Gastrocnemius medialis (tissue), 4 donors: ENCODE measurements at regions not wholly inside any gene's neighbourhood (a gene's known extent, or its start where the extent isn't known, plus 50 kb on each side); places are given as distances from the start of the nearest gene placed in this dataset.

ENCODE experiments used
- POLR2A ChIP-seq, 2 donors: fragments of 450-650 bp; IDR thresholded peaks; one replicate each; pipeline ENCODE4 v1.6.1; 2017; ENCODE audit warnings: antibody characterized with exemption in 2 of 2, mild to moderate bottlenecking in 2 of 2, moderate library complexity in 2 of 2
- TF ChIP-seq, protein P1 (sequence below), 5 experiments: fragments of 450-650 bp in 3 of 5; fragments of 200-600 bp in 2 of 5; sonication (generic) in 2 of 5; IDR thresholded peaks in 4 of 5; conservative IDR thresholded peaks in 1 of 5; 1 replicate in 4 of 5; 2 replicates in 1 of 5; pipeline ENCODE4 v1.5.1; 2016 to 2019; ENCODE audit warnings: antibody characterized with exemption in 5 of 5, mild to moderate bottlenecking in 3 of 5, moderate library complexity in 3 of 5

- TF ChIP-seq POLR2A (IDR thresholded peaks at IDR 0.05): no peak
- TF ChIP-seq, protein P1, sequence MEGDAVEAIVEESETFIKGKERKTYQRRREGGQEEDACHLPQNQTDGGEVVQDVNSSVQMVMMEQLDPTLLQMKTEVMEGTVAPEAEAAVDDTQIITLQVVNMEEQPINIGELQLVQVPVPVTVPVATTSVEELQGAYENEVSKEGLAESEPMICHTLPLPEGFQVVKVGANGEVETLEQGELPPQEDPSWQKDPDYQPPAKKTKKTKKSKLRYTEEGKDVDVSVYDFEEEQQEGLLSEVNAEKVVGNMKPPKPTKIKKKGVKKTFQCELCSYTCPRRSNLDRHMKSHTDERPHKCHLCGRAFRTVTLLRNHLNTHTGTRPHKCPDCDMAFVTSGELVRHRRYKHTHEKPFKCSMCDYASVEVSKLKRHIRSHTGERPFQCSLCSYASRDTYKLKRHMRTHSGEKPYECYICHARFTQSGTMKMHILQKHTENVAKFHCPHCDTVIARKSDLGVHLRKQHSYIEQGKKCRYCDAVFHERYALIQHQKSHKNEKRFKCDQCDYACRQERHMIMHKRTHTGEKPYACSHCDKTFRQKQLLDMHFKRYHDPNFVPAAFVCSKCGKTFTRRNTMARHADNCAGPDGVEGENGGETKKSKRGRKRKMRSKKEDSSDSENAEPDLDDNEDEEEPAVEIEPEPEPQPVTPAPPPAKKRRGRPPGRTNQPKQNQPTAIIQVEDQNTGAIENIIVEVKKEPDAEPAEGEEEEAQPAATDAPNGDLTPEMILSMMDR (IDR thresholded peaks at IDR 0.05 in 4 of 5, conservative IDR thresholded peaks at IDR 0.05 in 1 of 5): no peak
Measured at GRCh38 chr9:28177925-28178324, 604.6 kb upstream of the C9orf72 start.
